ENCODE measurements at regions not wholly inside any gene's neighbourhood (a gene's known extent, or its start where the extent isn't known, plus 50 kb on each side); places are given as distances from the start of the nearest gene placed in this dataset.

- no peak for TF ChIP-seq CTCF (IDR thresholded peaks at IDR 0.05)
- no peak for TF ChIP-seq POLR2A (IDR thresholded peaks at IDR 0.05)
These were observed 680.6 kb downstream of the SQOR start for GRCh38 chr15:46315434-46315833.

Measured in thyroid gland (tissue), 4 donors.